Right ventricle myocardium inferior (tissue), 1 donor: ENCODE measurements at regions not wholly inside any gene's neighbourhood (a gene's known extent, or its start where the extent isn't known, plus 50 kb on each side); places are given as distances from the start of the nearest gene placed in this dataset.

ENCODE experiments used
- ATAC-seq: fragments of 200-7000 bp; cut with Tn5 transposase; one replicate; pipeline ENCODE4 v1.9.1; 2020; ENCODE audit warnings: mild to moderate bottlenecking, moderate library complexity
- DNase-seq: peaks from one replicate; pipeline ENCODE4 v3.0.0; 2021; ENCODE audit errors: missing footprints
- intact Hi-C: fragments of 100-400 bp; cut with DNase I; formaldehyde crosslinking; loops from one replicate; pipeline ENCODE4 v1.11.0; 2022
- donor health status: DM: no; HTN: yes; CAD: no; lungs with severe emphysema.

- DNase-seq: no peak
- no peak for ATAC-seq
- intact Hi-C loops: no loop called here
Observed at GRCh38 chr5:145341842-145342241, 493.3 kb downstream of the PRELID2 start.

- intact Hi-C loops: no loop called here
- no peak for ATAC-seq
Observed at GRCh38 chr5:145340099-145340498, 495.0 kb downstream of the PRELID2 start.

GRCh38 chr5:145324767-145325479 is 510.2 kb downstream of the PRELID2 start:
- intact Hi-C loops: no loop called here
- no peak for ATAC-seq
- no peak for DNase-seq

More at GRCh38 chr5:145340099-145340498, 495.0 kb downstream of the PRELID2 start:
- no peak for DNase-seq

GRCh38 chr5:145324101-145324500 is 511.0 kb downstream of the PRELID2 start:
- DNase-seq (no peak), ATAC-seq (no peak)
- intact Hi-C loops: no loop called here

GRCh38 chr5:145316282-145316681 is 518.9 kb downstream of the PRELID2 start:
- DNase-seq (no peak), ATAC-seq (no peak)
- intact Hi-C loops: no loop called here

GRCh38 chr5:145307866-145308382 is 527.2 kb downstream of the PRELID2 start:
- intact Hi-C loops: no loop called here
- no peak for ATAC-seq
- no peak for DNase-seq

- intact Hi-C loops: no loop called here
- no peak for ATAC-seq
Observed at GRCh38 chr5:145295236-145295835, 539.8 kb downstream of the PRELID2 start.

GRCh38 chr5:145294331-145294730 is 540.8 kb downstream of the PRELID2 start:
- ATAC-seq (no peak), DNase-seq (no peak)
- intact Hi-C loops: no loop called here

More at GRCh38 chr5:145295236-145295835, 539.8 kb downstream of the PRELID2 start:
- DNase-seq: no peak

GRCh38 chr5:145293716-145294115 is 541.4 kb downstream of the PRELID2 start:
- DNase-seq (no peak), ATAC-seq (no peak)
- intact Hi-C loops: no loop called here

GRCh38 chr5:145292278-145292677 is 542.9 kb downstream of the PRELID2 start:
- intact Hi-C loops: no loop called here
- no peak for DNase-seq
- ATAC-seq: no peak

GRCh38 chr5:145283141-145283810 is 551.9 kb downstream of the PRELID2 start:
- ATAC-seq (no peak), DNase-seq (no peak)
- intact Hi-C loops: no loop called here

- intact Hi-C loops: no loop called here
Observed at GRCh38 chr5:145280806-145281205, 554.3 kb downstream of the PRELID2 start.

GRCh38 chr5:145280214-145280613 is 554.9 kb downstream of the PRELID2 start:
- intact Hi-C loops: no loop called here
- no peak for ATAC-seq
- no peak for DNase-seq

More at GRCh38 chr5:145280806-145281205, 554.3 kb downstream of the PRELID2 start:
- ATAC-seq: no peak
- DNase-seq: no peak

GRCh38 chr5:145260670-145261069 is 574.5 kb downstream of the PRELID2 start:
- DNase-seq (no peak), ATAC-seq (no peak)
- intact Hi-C loops: no loop called here

- intact Hi-C loops: no loop called here
- ATAC-seq: no peak
- no peak for DNase-seq
Observed at GRCh38 chr5:145247745-145248040, 587.4 kb downstream of the PRELID2 start.

GRCh38 chr5:145246961-145247744 is 588.0 kb downstream of the PRELID2 start:
- intact Hi-C loops: no loop called here
- ATAC-seq: no peak
- no peak for DNase-seq

- no peak for DNase-seq
- intact Hi-C loops: no loop called here
- ATAC-seq: no peak
Observed at GRCh38 chr5:145246379-145246778, 588.8 kb downstream of the PRELID2 start.

- peak; percentile 31 for ATAC-seq
- intact Hi-C loops: no loop called here
Observed at GRCh38 chr5:145245354-145245753, 589.8 kb downstream of the PRELID2 start.

GRCh38 chr5:145244788-145245187 is 590.4 kb downstream of the PRELID2 start:
- ATAC-seq (no peak), DNase-seq (no peak)
- intact Hi-C loops: no loop called here

More at GRCh38 chr5:145245354-145245753, 589.8 kb downstream of the PRELID2 start:
- DNase-seq: no peak
